ENCODE measurements at regions not wholly inside any gene's neighbourhood (a gene's known extent, or its start where the extent isn't known, plus 50 kb on each side); places are given as distances from the start of the nearest gene placed in this dataset.

GRCh38 chr1:4203501-4203900, 303.4 kb upstream of the C1orf174 start:
- no peak for TF ChIP-seq CTCF (IDR thresholded peaks at IDR 0.05; ENCODE audit: insufficient read depth, low read length, severe bottlenecking)
- H3K36me3 ChIP-seq (ENCODE audit: control insufficient read depth, insufficient read depth, low read length): no peaks in the 10 kb centered on the region
- no peaks in the 10 kb centered on the region for H3K27me3 ChIP-seq (ENCODE audit: control insufficient read depth, insufficient read depth, low read length)
- FAIRE-seq (no peak), DNase-seq (ENCODE audit: low read depth) (no peak)
- H3K4me3 ChIP-seq (ENCODE audit: low read depth, low read length): no peak overlapping the region

- no peaks in the 10 kb centered on the region for H3K36me3 ChIP-seq (ENCODE audit: control insufficient read depth, insufficient read depth, low read length)
- FAIRE-seq: no peak
- no peak overlapping the region for H3K4me3 ChIP-seq (ENCODE audit: low read depth, low read length)
- no peaks in the 10 kb centered on the region for H3K27me3 ChIP-seq (ENCODE audit: control insufficient read depth, insufficient read depth, low read length)
- no peak for TF ChIP-seq CTCF (IDR thresholded peaks at IDR 0.05; ENCODE audit: insufficient read depth, low read length, severe bottlenecking)
- DNase-seq (ENCODE audit: low read depth): no peak
Observed at GRCh38 chr1:4207183-4207582, 307.1 kb upstream of the C1orf174 start.

- Histone ChIP-seq H3K36me3 (ENCODE audit: control insufficient read depth, insufficient read depth, low read length) (no peaks in the 10 kb centered on the region), H3K4me3 (ENCODE audit: low read depth, low read length) (no peak overlapping the region), H3K27me3 (ENCODE audit: control insufficient read depth, insufficient read depth, low read length) (no peaks in the 10 kb centered on the region)
- no peak for FAIRE-seq
- DNase-seq (ENCODE audit: low read depth): no peak
- TF ChIP-seq CTCF (IDR thresholded peaks at IDR 0.05; ENCODE audit: insufficient read depth, low read length, severe bottlenecking): no peak
Observed at GRCh38 chr1:4207842-4208692, 308.0 kb upstream of the C1orf174 start.

GRCh38 chr1:4210043-4210442, 310.0 kb upstream of the C1orf174 start:
- H3K4me3 ChIP-seq (ENCODE audit: low read depth, low read length): no peak overlapping the region
- DNase-seq (ENCODE audit: low read depth) (no peak), FAIRE-seq (no peak)
- no peaks in the 10 kb centered on the region for H3K27me3 ChIP-seq (ENCODE audit: control insufficient read depth, insufficient read depth, low read length)
- TF ChIP-seq CTCF (IDR thresholded peaks at IDR 0.05; ENCODE audit: insufficient read depth, low read length, severe bottlenecking): no peak
- H3K36me3 ChIP-seq (ENCODE audit: control insufficient read depth, insufficient read depth, low read length): no peaks in the 10 kb centered on the region

- TF ChIP-seq CTCF (IDR thresholded peaks at IDR 0.05; ENCODE audit: insufficient read depth, low read length, severe bottlenecking): no peak
- Histone ChIP-seq H3K36me3 (ENCODE audit: control insufficient read depth, insufficient read depth, low read length) (no peaks in the 10 kb centered on the region), H3K4me3 (ENCODE audit: low read depth, low read length) (no peak overlapping the region), H3K27me3 (ENCODE audit: control insufficient read depth, insufficient read depth, low read length) (no peaks in the 10 kb centered on the region)
- DNase-seq (ENCODE audit: low read depth) (no peak), FAIRE-seq (peak; percentile 88)
Observed at GRCh38 chr1:4212796-4213195, 312.7 kb upstream of the C1orf174 start.
